ENCODE measurements at regions not wholly inside any gene's neighbourhood (a gene's known extent, or its start where the extent isn't known, plus 50 kb on each side); places are given as distances from the start of the nearest gene placed in this dataset.
"Not testable (repeated sequence)": the region's sequence is repeated elsewhere in the genome, so short reads cannot be mapped to it uniquely, and the experiment has no call there.

DNA sequence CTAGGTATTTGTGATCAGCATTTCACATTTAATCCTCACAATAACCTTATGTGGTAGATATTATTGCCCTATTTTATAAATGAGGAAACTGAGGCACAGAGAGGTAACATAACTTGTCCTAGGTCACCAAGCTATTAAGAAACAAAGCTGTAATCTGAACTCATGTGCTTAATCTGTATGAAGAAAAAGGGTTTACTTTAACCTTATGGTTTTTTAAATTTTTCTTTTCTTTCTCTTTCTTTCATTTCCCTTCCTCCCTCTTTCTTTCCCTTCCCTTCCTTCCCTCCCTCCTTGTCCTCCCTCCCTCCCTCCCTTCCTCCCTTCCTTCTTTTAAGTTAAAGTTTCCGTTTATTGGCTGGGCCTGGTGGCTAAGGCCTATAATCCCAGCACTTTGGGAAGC lies 105.2 kb upstream of the AMZ2 start:
- no peak for DNase-seq

DNA sequence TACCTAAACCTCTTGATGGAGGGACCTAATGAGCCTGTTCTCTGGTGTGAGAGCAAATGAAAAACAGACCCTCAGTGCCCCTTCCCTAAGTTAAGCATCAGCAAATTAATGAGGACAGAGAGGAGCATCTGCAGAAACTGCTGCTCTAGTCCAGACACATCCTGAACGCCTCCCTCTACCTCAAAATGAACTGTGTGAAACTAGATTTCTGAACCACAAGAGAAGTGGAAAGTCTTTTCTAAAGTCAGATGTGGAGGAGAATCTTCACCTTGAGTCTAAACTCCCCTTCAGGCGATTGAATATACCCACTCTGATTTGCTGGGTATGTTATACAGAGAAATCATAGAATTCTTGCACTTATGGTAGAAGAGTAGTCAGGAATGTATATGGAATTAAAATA lies 104.4 kb upstream of the AMZ2 start:
- DNase-seq, result no peak

DNA sequence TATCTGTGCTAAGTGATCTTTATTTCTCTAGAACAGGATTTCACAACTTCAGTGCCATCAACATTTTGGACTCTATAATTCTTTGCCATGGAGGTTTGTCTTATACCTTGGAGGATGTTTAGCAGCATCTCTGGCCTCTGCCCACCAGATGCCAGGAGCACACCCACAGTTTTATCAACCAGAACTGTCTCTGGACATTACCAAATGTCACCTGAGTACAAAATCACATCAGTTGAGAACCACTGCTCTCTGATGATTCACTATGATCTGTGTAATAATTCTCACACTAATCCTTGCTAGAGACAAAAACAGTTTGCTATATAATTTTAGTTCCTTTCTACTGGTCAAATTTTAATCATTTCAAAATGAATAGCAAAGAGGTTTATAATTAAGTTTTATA lies 102.8 kb upstream of the AMZ2 start:
- DNase-seq, result no peak

DNA sequence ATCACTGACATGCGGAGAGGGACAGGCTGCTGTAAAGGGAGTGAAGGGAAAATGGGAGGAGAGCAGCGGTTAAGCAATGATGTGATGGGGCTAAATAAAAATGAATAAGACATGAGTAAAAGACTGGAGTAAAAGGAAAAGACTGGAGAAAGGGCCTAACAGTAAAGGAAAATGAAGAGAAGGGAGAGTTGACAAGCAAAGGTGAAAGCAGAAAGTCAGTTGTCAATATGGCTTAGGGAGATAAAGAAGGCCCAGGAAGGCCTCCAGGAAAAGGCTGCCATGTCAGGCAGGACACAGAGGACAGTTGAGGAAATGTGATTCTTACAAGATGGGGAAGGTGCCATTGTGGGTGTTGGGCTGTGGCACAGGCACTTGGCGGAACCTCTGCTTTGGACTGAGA lies 98.9 kb upstream of the AMZ2 start:
- no peak for DNase-seq

DNA sequence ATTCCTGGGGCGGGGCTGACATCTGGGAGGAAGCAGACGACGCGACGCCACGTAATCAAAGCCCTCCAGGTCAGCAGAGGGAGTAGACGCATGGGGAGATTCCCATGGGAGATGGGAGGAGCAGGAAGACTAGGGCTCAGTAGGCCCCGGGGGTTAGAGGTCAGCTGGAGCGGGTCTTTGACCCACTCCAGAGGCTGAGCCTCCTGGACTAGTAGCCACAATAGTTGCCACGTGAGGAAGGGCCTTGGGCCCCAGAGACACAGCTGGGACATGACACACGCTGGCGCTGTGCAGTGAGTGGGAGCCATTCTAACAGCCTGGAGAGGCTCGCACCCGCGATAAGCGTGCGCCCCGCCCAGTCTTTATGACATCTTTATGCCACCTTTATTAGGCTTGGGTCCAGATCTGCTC lies 95.7 kb upstream of the AMZ2 start:
- no peak for DNase-seq

DNA sequence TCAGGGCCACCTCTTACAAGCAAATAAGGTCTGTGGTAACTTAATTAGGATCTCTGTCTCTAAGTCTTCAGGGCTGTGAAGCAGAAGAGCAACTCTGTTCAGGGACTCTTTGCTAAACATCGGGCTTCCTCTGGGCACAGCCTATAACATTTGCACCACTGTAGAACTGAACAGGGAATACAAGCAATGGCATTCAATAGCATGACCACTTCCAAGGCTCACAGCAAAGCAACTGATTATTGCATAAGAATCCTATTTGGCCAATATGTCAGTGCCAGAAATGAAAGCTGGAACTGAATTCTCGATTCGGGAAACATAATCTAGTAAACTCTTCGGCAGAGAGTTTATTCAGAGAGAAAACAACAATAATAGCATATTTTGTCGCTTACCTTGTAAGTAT lies 92.2 kb upstream of the AMZ2 start:
- no peak for DNase-seq

DNA sequence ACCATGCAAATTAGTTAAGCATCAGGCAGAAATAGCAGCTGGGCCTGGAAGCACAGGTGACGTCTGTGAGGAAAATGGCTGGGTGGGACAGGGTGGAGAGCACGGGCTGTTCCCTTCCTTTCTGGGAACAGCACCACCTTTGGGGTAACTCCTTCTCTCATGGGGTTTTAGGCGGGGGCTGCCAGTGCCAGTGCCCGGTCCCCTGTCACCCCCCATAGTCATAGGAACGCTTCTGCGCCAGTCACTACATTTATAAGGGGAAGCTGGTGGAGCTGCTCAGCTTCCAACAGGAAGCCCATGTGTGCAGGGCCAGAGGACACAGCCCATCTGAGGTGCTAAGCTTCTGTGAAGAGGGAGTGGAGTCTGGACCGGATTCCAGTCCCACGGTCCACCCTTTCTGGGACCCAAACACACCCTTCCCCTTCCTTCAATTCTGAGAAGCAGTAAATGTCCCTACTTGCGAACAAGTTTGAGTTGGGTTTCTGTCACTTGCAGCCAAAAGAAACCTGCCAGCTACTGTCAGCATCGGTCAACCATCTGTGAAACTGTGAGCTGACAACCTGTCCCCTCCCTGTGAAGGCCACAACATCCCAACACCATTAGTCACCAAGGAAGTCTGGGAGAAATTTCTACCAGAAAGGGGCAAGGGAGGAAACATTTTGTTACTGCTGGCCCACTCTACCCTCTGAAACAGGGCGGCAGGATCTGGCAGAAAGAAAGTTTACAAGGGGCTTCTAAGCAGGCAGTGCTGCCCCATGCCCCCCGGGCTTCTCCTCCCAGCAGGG lies 86.0 kb upstream of the AMZ2 start:
- no peak for DNase-seq

DNA sequence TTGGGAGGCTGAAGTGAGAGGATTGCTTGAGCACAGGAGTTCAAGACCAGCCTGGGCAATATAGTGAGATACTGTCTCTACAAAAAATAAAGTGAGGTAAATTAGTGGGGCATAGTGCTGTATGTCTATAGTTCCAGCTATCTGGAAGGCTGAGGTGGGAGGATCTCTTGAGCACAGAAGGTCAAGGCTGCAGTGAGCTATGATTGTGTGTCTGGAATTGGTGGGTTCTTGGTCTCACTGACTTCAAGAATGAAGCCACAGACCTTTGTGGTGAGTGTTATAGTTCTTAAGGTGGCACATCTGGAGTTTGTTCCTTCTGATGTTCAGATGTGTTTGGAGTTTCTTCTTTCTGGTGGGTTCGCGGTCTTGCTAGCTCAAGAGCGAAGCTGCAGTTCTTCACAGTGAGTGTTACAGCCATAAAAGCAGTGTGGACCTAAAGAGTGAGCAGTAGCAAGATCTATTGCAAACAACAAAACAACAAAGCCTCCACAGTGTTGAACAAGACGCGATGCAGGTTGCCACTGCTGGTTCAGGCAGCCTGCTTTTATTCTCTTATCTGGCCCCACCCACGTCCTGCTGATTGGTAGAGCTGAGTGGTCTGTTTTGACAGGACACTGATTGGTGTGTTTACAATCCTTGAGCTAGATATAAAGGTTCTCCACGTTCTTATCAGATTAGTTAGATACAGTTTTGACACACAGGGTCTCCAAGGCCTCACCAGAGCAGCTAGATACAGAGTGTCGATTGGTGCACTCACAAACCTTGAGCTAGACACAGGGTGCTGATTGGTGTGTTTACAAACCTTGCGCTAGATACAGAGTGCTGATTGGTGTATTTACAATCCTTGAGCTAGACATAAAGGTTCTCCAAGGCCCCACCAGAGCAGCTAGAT lies 79.3 kb upstream of the AMZ2 start:
- DNase-seq, result not testable (repeated sequence)

DNA sequence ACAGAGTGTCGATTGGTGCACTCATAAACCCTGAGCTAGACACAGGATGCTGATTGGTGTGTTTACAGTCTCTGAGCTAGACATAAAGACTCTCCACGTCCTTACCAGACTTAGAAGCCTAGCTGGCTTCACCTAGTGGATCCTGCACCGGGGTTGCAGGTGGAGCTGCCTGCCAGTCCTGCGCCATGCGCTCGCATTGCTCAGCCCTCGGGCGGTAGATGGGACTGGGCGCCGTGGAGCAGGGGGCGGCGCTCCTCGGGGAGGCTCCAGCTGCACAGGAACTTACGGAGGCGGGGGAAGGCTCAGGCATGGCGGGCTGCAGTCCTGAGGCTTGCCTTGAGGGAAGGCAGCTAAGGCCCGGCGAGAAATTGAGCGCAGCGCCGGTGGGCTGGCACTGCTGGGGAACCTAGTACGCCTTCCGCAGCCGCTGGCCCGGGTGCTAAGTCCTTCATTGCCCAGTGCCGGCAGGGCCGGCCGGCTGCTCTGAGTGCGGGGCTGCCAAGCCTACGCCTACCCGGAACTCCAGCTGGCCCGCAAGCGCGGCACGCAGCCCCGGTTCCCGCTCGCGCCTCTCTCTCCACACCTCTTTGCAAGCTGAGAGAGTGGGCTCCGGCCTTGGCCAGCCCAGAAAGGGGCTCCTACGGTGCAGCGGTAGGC lies 78.5 kb upstream of the AMZ2 start:
- not testable (repeated sequence) for DNase-seq

DNA sequence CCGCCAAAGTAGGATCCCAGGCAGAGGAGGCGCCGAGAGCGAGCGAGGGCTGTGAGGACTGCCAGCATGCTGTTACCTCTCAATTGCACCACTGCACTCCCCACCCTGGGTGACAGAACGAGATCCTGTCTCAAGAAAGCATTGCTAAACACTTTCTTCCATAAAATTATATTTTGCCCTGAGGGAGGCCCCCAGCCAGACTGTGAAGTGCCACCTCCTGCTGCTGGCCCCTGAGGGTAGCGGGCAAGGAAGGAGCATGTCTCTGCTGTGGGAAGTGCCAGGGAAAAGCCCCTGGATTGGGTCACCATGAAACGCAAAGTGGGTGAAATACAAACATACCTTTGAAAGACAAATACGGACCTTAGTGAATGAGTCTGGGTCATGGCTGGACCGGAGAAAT lies 78.0 kb upstream of the AMZ2 start:
- no peak for DNase-seq

DNA sequence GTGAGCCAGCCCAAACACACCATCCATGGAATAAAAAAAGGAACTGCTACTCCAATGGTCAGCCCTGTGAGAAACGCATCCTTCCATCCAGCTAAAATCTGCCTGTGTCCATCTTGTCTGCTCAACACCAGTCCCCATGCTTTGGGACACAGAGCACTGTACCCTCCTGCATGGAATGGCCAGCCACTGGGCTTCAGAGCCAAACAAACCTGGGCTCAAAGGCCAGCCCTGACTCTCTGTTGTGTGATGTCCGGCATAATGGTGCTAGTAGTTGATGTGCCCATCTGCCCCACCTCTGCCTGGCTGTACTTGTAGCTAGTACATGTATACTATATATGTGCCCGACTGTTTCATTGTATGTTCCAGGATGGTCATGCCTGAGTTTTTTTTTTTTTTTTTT lies 77.6 kb upstream of the AMZ2 start:
- DNase-seq, result no peak

DNA sequence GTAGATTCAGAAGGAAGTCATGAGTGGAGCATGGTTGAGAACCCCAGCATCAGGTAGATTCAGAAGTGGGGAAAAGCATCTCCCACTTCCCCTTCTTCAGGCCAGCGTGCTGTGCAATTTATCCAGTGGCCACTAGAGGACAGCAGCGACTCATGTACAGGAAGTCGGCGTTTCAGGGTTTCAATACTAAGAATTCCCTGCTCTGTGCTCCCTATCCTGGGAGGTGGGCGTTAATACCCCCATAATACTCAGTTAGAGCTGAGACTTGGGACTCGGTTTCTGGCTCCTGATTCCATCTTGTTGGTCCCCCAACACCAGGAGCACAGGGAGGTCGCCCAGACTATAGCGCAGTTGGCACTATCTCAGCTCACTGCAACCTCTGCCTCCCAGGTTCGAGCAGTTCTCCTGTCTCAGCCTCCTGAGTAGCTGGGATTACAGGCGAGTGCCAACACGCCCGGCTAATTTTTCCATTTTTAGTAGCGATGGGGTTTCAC lies 75.3 kb upstream of the AMZ2 start:
- peak; percentile 61 for DNase-seq

DNA sequence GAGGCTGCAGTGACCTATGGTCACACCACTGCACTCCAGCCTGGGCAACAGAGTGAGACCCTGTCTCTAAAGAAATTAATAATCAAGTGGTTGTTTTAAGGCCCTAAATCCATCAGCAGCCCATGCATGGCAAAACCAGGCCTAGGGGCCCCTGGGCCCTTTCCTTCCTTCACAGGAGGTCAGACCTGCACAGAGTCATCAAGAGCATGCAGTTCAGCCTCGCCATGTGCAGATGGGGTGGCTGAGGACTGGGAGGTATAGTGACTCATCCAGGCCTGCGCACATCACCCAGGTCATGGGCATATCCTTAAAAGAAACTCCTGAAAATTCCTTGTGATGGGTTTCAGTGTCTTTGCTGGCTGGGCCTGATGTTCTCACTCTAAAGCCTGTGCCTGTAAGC lies 72.4 kb upstream of the AMZ2 start:
- no peak for DNase-seq

DNA sequence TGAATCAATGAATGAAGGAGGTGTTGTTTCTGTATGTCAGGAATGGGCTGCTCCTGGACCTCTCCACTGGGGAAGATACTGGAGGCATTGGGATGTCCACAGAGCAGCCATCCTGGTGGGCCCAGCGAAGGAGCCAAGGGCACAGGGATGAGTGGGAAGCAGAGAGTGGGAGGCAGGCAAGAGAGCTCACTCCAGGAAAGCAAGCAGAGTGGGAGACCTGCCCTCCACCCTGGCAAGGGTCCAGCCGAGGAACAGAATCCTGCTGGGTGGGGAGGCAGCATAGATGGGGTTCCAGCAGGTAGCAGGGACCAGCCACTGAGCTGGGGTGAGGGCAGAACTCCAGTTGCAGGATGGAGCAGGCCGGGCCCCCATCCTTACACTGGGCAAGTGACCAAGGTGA lies 71.9 kb upstream of the AMZ2 start:
- DNase-seq, result no peak

DNA sequence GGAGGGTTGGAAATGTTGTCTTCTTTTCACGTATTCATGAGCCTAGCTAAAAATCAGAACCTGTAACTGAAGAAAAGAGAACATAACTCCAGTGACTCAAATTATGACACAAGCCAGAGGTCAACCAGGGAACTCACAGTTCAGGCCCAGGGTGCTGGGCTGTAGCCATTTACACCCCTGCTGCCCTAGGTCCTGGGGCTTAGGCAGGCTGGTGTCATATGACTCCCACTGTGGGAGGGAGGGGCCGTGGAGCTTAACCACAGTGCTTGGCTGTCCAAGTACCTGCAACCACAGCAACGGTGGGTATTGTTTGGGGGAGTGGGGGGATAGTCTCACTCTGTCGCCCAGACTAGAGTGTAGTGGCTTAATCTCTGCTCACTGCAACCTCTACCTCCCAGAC lies 71.1 kb upstream of the AMZ2 start:
- DNase-seq, result no peak

DNA sequence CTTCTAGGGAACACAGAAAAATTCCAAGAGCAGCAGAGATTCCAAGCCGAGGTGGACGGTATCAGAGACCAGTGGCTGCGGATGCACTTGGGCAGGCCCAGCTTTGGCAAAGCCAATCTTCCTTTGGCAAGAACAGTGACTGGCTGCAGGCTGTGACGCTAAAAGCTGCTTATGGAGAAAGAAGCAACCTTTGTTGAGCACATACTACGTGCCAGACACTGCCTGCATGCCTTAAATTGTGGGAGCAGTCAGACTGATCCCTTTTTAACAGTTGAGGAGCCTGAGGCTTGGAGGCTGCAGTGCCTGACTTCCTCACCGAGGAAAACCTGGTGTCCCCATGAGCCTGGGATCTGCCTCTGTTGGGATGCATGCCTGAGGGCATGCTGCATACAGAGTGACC lies 69.0 kb upstream of the AMZ2 start:
- no peak for DNase-seq

DNA sequence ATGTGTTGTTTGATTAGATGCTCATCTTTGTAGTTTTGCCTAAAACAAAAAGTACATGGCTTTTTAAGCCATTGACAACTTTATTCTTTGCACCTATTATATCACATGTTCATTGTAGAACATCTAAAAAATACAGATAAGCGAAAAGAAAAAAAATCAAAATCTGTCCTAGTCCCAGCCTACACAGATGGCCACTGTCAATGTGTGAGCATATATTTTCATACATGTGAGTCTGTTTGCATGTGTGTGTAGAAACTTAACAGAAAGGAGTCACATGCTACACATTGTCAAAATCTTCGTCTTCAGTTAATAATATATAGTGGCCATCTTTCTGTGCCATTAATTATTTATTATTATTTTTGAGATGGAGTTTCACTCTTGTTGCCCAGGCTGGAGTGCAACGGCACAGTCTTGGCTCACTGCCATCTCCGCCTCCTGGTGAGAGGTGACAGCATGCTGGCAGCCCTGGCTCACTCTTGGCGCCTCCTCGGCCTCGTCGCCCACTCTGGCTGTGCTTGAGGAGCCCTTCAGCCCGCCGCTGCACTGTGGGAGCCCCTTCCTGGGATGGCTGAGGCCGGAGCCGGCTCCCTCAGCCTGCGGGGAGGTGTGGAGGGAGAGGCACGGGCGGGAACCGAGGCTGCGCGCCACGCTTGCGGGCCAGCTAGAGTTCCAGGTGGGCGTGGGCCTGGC lies 68.5 kb upstream of the AMZ2 start:
- DNase-seq, result no peak

DNA sequence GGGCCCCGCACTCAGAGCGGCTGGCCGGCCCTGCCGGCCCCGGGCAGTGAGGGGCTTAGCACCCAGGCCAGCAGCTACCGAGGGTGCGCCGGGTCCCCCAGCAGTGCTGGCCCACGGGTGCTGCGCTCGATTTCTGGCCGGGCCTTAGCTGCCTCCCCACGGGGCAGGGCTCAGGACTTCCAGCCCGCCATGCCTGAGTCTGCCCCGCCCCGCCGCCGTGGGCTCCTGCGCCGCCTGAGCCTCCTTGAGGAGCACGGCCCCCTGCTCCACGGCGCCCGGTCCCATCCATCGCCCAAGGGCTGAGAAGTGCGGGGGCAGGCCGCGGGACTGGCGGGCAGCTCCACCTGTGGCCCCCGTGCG lies 67.9 kb upstream of the AMZ2 start:
- no peak for DNase-seq

DNA sequence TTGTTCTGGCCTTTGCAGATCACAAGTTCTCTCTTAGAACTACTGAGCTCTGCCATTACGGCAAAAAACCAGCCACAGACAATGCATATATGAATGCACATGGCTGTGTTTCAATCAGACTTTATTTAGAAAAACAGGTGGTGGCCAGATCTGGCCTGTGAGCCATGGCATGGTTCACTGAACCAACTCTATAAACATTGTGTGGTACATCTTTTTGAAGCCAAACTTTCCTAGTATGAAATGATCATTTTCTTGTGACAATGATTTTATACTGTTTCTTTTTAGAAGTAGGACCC lies 65.9 kb upstream of the AMZ2 start:
- DNase-seq, result no peak

DNA sequence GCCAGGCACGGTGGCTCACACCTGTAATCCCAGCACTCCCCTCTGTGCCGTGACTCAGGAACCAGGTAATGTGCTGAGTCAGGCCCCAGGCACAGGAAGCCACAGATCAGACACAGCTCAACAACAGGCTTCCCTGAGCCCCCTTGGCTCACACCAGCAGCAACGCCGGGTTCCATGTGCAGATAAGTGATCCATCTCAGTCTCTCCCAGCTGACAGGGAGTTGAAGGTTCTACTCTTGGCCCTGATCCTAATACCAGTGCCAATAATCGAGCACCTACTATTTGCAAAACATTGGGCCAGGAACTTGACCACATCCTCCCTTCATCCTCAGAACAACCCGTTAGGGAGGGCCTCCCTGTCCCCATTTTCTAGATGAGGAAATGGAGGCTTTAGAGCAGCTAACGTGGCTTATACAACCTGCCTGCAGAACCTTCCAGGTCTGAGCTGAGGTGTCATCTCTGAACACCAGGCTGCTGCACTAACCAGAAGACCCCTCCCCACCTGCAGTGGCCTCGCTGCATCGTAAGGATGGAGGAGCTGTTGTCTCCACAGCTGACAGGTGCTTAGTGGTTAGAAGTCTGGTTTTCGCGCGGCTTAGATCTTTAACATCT lies 64.8 kb upstream of the AMZ2 start:
- DNase-seq, result no peak

DNA sequence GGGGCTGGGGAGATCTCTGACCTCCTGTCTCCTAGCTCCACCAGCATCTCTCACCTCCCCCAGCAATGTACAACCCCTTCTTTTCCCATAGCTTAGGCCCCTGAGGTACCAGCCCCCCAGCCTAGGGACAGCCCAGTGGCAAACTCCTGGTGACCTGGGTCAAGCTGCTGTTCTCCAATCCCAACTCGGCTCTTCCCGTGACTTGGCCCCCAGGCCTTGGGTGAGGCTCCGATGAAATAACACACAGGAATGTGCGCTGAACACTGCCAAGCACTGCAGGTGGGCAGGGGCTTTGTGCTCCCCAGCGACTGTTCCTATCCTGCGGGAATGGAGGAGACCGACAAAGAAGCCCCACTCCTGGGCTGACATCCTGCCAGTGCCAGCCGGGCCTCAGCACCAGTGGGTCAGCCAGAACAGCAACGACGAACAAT lies 63.7 kb upstream of the AMZ2 start:
- no peak for DNase-seq

DNA sequence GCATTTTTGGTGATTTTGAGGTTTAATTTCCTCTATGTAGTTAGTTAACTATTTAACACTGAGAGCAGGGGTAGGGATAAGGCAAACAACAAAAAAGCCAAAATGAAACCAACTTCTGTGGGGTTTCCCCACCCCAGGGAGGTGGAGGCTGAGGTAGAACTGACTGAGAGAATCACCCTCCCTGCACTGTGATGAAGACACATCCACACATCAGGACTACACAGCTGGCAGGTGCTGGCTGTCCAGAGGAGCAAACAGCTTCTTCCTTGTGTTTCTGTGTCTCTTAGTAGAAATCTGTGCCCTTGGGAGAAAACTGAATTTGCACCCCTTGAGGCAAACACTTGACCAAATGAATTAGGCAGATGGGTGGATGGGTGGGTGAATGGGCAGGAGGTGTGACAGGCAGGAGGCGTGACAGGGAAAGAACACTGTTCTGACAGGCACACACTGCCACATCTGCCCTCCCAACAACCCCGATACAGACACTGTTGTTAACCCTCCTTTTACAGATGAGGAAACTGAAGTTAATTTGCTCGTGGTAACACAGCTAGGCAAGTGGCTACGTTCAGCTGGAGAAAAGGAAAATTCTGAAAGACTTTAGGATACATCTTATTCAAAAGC lies 62.9 kb upstream of the AMZ2 start:
- DNase-seq, result no peak

All from NCI-H146 (cell line).